Stimulated activated CD4-positive, alpha-beta T cell treated with anti-CD3 and anti-CD28 coated beads, Interleukin-2, amount 100 ng/mL, for 24 hours (primary cell): ENCODE measurements at regions not wholly inside any gene's neighbourhood (a gene's known extent, or its start where the extent isn't known, plus 50 kb on each side); places are given as distances from the start of the nearest gene placed in this dataset.
A peak's percentile ranks its signal among the peaks of the same experiment; 100 is the strongest.

Experiments
- DNase-seq, 2 donors: peaks; one replicate each; pipeline ENCODE4 v3.0.0-alpha.2; 2020

DNA sequence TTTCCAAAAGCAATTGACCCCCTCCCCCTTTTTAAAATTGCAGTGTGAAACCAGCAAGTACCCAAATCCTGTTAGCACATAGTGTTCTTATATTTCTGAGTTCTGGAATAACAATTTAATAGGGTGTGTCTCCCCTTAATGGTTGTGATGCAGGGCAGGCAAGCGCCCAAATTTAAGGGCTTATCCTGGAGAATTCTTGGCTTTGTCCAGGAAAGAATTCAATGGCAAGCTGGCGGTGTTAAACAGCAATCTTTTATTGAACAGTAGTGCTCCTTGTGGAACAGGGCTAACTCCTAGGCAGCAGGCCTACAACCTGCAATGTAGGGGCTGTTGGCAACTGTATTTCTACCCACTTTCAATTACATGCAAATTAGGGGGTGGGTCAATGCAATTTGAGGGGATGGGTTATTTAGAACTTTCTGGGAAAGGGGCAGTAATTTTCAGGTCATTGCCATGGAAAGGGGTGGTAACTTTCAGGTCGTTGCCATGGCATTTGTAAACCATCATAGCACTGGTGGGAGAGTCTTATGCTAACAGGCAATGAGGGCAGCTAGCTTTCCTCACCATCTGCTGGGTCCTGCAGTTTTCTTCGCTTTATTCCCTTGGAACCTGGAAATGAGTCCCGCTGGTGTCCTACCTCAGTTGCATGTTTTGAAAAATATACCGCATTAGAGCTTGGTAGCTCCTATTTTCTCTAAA lies 149.0 kb upstream of the KCTD1 start:
- no peak for DNase-seq

DNA sequence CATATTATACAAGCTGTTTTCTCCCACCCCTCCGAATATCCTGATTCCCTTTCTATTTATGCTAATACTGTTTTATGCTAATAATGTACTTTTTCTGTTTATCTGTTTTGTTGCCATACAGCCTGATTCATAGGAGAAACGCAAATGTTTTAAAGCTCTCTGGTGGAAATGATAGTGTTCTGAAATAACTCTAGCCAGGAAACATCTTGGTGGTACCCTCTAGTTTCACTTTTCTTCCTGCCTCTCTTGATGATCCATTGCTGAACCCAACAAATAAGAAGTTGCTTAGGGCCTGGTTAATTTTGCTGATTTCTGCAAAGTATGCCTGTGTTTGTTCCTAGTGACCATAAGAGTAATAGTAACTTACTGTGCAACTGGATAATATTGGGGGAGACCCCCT lies 148.4 kb upstream of the KCTD1 start:
- no peak for DNase-seq

DNA sequence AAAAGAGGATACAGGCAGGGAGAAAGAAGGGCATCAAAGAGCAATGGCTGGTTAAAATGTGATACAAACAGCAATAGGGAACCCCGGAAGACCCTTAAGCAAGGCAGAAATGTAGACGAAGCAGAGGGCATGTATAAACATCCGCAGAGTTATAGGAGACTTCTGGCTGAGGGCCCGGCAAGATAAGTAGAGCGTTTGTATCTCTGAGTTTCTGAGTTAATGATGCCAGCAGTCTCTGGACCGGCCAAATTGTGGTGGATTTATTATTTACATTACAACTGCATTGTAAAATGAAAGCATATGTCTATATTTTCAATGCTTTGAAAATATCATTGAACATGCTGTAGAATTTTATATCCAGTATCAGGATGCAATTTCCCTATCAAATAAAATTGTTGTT lies 148.0 kb upstream of the KCTD1 start:
- DNase-seq = no peak

DNA sequence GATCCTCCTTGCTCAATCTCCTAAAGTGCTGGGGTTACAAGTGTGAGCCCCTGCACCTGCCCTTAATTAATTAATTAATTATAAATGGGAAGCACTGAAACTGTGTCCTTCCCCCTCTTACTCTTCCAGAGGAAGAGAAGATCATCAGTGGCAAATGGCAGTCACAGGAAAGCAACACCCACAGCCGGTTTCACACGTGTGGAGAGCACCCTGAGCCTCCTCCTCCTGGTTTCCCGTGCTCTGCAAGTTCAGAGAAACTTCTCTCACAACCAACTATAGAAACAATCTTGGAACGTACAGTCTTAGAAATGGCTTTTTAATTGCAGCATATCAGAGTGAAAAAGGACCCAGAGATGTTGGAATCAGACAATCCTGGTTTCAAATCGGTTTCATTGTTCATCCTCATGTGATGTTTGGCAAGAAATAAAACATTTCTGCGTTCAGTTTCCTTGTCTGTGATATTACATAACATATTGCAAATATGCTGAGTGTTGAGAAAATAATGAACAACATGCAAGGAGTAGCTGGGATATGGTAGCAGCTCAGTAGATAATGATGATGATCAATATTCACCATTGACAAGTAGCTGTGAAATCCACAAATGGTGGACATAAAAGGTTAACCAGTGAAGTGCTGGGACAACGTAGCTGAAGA lies 141.0 kb upstream of the KCTD1 start:
- no peak for DNase-seq

DNA sequence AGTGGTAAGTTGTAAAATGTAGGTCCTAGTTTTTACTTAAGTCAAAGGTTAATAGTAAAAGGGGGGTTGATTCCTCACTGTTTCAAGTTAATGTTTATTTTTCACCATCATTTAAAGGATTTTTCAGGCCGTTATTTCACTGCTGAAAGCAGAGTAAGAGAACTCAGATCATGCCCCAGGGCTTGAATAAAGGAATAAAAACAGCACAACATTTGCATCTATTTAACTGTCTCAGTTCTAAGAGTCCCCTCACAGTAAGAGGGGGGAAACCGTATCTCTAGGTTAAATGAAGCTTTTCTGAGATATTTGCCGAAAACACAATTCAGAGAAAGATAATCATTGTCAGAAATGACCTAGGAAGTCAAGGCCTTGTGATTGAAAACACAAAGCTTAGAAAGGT lies 138.2 kb upstream of the KCTD1 start:
- DNase-seq = no peak

DNA sequence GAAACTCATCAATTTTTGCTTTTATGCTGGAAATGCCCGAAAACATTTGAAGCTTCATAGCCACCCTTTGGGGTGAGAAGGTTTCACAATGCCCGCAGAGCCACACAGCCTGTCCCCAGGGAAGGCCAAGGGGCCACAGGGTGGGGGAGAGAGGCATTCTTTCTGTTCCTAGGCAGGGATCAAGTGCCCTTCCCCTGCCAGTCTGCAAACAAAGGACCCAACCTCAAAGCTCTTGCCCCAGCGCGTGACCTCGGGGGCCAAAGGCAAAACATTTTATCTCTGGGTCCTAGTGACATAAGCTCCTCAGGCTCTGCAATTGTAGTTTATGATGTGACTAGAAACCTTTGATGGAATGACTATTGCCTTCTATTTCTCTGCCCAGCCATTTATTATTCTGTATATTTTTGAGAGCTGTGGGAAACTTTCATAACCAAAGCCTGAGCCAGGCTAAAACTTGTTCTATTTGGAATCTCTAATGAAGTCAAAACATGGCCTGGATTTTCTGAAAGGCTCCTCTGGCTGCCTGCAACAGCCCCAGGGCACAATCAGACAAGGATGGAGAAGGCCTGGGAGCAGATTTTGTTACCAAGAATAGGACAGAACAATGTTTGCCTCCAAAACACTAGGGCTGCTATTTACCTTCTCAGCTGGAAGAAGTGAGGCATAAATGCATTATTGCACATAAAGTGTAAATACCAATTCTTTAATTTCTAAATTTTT lies 137.2 kb upstream of the KCTD1 start:
- no peak for DNase-seq

DNA sequence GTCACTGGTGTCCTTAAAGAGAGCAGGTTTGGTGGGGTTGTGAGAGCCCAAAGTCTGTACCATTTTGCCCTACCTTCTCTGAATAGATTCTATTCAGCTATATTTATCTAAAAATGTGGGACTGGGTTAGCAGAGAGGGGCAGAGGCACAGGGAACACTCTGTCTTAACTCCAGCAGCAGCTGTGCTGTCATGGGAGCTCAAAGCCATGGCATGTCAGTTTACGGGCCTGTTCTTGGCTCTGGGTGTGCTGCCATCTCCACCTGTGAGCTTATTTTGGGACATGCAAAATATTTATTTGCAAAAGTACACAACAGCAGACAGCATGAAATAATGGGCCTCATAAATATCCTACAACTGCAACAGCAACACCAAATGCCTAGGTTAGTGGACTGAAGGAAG lies 129.6 kb upstream of the KCTD1 start:
- no peak for DNase-seq

DNA sequence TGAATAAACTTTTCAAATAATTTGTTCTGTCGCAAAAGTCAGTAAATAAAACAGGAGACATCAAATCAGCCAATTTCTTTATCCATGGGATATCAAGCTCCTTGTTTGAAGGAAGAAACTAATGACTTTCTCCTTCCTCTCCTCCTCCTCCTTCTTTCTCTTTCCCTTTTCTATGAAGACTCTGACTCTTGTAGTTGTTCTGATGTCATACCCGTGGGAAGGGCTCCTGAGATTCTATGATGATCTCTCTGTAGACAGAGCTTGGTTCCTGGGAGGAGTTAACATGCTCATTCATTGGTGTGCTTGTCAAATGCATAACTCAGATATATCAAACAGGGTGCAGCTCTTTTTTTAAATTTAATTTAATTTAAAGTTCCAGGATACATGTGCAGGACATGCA lies 118.7 kb upstream of the KCTD1 start:
- no peak for DNase-seq

DNA sequence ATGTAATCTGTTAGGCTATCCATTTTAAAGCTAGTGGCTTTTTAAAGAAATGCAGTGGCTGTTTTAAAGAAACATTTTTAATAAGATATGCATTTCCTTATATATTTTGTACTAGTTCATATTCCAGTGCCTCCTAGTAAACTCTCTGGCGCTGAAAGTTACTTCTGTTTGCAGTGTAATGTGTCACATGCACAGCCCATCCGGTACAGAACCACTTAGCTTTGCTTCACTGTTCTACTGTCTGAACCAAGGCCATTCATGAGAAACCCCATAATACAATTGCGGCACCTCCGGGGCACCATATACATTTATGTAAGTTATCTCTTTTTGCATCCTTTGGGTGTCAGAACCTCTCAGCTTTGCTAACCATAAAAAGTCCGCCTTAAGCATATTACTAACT lies 114.6 kb upstream of the KCTD1 start:
- no peak for DNase-seq

DNA sequence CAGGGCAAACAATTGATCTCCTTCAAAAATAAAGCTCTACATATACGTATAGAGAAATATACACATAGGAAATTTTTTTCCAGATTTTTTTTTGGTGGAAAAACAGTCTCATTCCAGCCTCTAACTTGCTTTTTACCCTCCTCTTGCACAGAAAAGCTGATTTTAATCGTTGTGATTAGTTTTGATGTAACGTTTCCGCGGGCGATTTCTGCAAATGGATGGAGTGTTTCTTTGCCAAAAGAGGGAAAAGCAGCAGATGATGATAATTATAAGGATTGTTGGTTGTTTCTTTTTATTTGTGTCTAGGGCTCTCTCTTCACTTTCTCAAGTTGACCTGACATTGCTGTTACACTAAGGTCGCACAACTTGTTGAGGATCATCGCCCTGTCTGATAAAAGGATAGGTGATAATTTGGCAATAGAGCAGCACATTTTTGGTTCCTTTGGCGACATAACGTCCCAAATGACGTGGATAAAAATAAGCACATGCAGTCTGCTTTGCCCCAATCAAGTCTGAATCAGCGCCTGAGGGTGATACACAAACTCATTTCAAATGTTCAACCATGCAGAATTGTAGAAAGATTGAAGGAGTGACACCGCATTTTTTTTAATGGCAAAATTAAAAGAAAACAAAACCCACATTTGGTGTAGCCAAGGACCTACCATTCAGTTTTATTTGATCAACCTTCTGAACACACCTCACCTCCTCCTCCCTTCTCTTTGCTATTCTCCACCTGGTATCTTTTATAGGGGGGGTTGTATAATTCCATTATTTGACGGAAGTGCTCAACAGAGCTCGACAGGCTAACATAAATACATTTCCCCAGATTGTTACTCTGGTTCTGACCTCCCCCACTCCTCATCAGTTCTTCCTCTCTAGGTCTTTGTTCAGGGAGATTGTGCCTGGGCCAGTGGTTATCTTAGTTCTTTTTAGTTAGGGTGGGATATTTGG lies 109.6 kb upstream of the KCTD1 start:
- DNase-seq = no peak

DNA sequence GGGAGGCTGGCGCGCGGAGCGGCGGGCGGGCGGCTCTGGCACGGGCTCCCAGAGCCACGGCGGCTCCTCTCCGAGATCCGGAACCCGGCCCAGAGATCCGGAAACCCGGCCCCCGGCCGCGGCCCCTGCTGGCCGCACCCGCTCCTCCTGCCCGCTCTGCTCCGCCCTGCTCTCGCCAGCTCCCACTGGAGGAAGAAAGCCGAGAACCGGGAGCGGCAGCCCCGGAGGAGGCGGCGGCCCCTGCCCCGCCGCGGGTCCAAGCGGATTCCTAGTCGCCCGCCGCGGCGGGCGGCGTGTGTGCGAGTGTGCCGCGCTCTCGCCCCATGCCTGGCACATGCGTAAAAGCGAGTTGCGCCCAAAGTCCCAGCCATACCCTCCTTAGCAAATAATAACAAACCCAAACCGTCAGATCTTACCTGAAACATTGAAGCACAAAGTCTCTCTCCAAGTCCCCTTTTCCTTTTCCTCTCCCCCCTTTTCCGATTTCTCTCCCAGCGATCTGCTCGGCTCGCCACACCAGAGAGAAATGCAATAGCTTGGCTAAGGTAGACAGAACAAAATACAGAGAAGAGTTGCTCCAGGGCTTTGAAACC lies 108.7 kb upstream of the KCTD1 start:
- DNase-seq = peak in 1 of 2 donors; percentile 33

DNA sequence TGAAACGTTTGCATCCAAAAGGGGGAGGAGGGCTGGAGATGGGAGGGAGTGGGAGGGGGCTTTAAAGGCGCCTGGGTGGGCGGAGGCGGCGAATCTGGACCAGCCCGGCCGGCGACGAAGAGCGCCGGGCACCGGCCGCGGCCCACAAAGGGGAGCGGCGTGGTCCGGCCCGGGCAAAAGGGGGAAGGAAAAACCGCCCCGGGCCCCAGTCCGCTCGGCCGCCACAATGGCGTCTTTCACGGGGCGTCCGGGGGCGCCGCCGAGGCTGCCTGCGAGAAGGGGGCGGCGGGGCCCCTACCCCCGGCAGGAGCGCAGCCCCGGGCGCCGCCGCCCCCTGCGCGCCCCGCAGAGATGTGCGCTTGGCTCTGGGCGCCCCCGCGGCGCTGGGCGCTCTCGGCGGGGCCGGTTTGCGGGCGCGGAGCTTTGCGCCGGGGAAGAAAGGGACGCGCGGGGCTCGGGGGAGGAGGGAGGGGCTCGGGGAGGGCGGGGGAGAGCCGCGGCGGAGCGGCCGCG lies 108.1 kb upstream of the KCTD1 start:
- DNase-seq = no peak

DNA sequence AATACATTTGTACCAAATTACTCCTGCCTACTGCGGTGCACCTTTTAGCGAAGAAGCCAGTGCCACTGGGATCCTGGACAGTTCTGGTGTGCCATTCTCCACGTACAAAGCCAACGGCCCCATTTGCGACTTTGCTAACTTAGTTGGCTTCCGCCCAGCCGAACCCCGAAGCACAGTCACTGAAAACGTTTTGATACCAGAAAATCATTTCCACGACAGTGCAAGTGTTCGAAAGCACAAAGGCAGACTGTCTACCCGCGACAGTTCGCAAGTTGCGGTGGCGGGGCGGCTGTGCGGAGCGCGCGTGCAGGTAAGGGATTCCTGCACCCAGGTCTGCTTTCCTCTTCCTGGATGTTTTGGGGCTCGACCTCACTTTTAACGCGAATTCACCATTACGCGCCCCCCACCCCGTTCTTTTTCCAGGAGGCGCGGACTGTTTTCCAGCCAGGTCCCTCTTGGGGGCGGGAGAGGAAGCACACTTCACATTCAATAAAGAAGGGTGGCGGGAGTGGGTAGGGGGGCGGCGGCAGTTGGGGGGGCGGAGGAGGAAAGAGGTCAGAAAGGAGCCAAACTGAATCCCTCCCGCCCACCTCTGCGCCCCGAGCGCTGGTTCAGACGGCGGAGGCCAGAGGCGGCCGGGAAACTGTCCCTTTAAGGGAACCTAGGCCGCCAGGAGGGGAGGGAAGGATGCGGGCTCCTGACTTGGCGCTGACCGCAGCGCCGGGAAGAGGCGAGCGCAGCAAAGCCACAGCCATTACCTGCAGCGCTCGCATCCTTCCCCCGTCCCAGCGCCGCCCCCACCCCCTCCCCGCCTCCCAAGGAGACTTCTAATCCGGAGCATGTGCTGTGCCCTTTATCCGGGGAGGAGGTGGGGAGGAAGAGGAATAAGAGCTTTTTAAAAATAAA lies 107.4 kb upstream of the KCTD1 start:
- DNase-seq = peak in 1 of 2 donors; percentile 2

DNA sequence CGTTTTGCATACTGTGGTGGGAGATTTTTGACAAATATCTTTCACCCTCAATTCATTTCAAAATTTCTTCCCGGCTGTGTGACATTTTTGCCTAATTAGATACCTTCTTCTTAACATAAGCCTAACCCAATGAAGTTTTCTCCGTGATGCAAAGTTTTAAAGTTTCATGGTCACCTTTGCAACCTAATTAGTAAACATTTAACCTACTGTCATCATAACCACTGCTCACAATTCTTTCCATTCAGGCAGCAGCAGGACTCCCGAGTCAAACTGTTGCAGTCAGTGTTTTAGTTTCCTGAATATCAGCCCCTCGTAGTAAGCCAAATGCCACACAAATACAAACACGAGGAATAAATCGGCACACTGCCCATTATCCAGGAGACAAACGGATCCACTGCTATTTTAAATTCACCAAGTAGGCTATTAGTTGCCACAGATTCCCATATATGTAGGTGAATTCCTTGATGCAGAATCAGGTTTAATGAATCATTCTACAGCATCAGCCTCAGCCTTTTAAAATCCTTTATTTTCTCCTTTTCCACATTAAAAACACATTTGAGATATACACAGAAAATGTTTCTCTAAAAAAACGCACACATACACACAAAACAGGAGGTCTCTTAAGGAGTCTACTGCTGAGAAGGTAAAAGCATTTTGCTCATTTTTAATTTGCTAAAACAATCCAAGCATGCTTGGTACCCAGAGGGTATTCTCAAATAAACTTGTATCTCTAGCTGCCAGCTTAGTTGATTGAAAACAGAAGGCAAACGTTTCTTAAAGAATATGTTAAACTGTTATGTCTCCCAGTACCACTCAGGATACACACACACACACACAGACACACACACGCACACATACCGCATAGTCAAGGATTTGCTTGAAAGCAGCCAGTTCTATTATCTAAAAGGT lies 106.5 kb upstream of the KCTD1 start:
- no peak for DNase-seq

DNA sequence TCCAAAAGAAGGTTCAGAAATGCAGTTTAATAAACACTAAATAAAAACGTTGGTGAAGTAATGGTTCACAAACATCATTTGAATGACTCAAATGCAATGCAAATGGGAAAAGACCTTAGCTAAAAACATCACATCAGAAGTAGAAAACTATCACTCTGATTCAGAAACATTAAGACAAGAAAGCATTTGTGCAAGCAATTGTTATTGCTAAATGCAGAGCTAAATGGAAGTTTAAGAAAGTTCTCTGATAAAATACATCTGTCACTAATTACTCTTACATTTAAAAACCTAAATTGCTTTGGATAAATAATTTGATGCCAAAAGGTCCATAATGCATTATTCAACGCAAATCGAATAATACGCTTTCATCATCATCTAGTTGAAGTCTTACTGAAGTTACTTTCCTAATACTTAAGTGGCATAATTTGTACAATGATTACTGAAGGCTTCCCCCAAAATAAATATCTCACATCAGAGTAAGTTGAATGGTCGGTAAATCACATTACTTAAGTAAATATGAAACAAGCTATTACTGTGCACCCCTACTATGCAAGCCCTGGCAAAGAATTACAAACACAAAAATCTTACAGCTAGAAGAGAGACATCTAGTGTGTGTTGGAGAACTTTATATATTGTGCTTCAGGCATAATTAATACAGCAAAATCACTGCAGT lies 105.7 kb upstream of the KCTD1 start:
- no peak for DNase-seq

DNA sequence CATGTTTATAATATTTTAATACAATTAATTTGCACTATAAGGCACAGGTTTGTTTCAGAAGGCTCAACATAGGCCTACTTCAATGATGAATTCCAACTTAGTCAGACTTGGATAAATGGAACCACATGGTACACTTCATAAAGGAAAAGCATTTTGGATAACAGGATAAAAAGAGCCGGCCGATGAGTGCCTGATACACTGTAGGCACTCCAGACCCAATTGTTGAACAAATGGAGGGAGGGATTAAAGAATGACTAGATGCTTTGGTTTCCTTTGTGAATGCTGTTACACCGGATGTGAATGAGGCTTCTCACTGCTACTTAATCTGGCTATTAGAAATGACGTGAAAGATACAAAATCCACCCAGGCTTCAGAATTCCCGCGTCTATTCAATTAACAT lies 104.1 kb upstream of the KCTD1 start:
- DNase-seq = no peak

DNA sequence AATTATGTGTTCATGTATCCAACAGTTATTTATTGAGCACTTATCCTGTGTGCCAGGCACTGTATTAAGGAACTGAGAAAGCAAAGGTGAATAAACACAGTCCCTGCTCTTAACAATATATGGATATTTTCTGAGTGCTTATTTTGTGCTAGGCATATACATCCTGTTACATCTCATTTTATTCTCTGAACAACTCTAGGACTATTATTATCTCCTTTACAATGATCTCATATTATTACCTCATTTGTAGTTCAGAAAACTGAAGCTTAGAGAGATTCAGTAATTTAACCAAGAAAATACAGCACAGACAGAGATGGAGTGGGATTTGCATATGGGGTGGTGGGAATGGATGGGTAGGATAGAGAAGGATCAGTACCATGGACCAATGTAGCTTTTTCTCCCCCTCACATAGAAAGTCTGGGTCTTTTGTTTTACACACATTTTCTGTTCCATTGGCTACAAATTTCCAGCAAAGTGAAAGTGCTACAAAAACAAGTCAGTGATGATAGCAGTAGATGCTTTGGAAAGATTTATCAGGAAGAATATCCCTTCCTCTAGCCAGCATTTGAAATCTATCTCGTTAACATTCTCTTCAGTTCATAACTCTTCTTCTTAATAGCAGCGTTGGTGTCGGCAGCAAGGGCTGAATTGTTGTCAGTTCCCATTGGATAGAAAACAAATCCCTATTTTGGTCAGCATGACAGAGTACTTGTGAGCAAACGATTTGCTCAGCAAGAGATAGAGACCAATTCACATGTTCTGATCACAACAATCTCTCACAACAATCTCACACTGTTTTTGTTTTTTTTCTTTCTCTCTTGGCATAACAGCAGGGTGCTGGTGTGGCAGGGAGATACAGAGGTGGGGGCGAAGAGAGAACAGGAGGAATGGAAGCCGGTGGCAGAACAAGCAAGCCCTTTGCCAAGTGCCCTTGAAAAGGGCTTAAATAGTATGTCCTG lies 102.2 kb upstream of the KCTD1 start:
- DNase-seq = no peak

DNA sequence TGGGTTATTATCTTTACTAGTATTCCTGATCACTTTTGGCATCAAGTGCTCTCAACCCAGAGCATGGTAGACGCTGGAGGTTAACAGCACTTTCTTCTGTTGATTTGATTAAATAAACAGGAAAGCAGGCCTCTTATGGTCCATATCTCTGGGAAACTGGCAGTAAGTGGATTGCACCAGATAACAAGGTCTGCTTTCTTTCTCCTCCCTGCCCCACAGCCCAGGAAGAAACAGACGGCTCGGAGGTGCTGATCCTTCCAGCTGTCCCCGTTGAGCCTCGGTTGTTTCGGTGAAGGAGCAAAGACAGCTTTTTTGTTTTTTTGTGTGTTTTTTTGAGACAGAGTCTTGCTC lies 100.8 kb upstream of the KCTD1 start:
- no peak for DNase-seq
